SW480 (cell line): ENCODE measurements at regions not wholly inside any gene's neighbourhood (a gene's known extent, or its start where the extent isn't known, plus 50 kb on each side); places are given as distances from the start of the nearest gene placed in this dataset.
A peak's percentile ranks its signal among the peaks of the same experiment; 100 is the strongest.

Experiments used
- DNase-seq: peaks from one replicate; pipeline ENCODE4 v3.0.0-alpha.2; 2016; ENCODE audit warnings: low spot score

GRCh38 chr7:8937204-8937603 lies 503.8 kb downstream of the NXPH1 start:
- DNase-seq: no peak

- DNase-seq: no peak
Observed at GRCh38 chr7:8938044-8938805, 504.8 kb downstream of the NXPH1 start.

GRCh38 chr7:8939446-8939845 lies 506.0 kb downstream of the NXPH1 start:
- DNase-seq: no peak

- DNase-seq: no peak
Observed at GRCh38 chr7:8963722-8964121, 530.3 kb downstream of the NXPH1 start.

- no peak for DNase-seq
Observed at GRCh38 chr7:8965177-8965576, 531.8 kb downstream of the NXPH1 start.

GRCh38 chr7:8973601-8974000 lies 540.2 kb downstream of the NXPH1 start:
- DNase-seq: no peak

GRCh38 chr7:8975681-8976080 lies 542.3 kb downstream of the NXPH1 start:
- DNase-seq: no peak

GRCh38 chr7:8982338-8982992 lies 549.1 kb downstream of the NXPH1 start:
- peak; percentile 50 for DNase-seq

GRCh38 chr7:8985255-8985654 lies 551.8 kb downstream of the NXPH1 start:
- no peak for DNase-seq

GRCh38 chr7:8988267-8988666 lies 554.9 kb downstream of the NXPH1 start:
- no peak for DNase-seq

GRCh38 chr7:8991159-8991558 lies 557.8 kb downstream of the NXPH1 start:
- DNase-seq: no peak

- no peak for DNase-seq
Observed at GRCh38 chr7:8998762-8999161, 565.4 kb downstream of the NXPH1 start.

- no peak for DNase-seq
Observed at GRCh38 chr7:9013940-9014339, 580.5 kb downstream of the NXPH1 start.

GRCh38 chr7:9017286-9017685 lies 583.9 kb downstream of the NXPH1 start:
- no peak for DNase-seq

GRCh38 chr7:9022456-9022855 lies 589.0 kb downstream of the NXPH1 start:
- no peak for DNase-seq

GRCh38 chr7:9023675-9024294 lies 590.4 kb downstream of the NXPH1 start:
- no peak for DNase-seq

- no peak for DNase-seq
Observed at GRCh38 chr7:9026121-9026520, 592.7 kb downstream of the NXPH1 start.

GRCh38 chr7:9028012-9028411 lies 594.6 kb downstream of the NXPH1 start:
- no peak for DNase-seq

- peak; percentile 51 for DNase-seq
Observed at GRCh38 chr7:9029681-9030530, 596.5 kb downstream of the NXPH1 start.

- no peak for DNase-seq
Observed at GRCh38 chr7:9030976-9031375, 597.6 kb downstream of the NXPH1 start.

GRCh38 chr7:9031386-9031785 lies 598.0 kb downstream of the NXPH1 start:
- no peak for DNase-seq

GRCh38 chr7:9036080-9036479 lies 602.7 kb downstream of the NXPH1 start:
- DNase-seq: no peak
